GM12878 (cell line): ENCODE measurements at regions not wholly inside any gene's neighbourhood (a gene's known extent, or its start where the extent isn't known, plus 50 kb on each side); places are given as distances from the start of the nearest gene placed in this dataset.

Experiments
- CTCF ChIP-seq, 3 experiments: IDR thresholded peaks in 2 of 3; conservative IDR thresholded peaks in 1 of 3; 2 replicates each; pipeline ENCODE4 v1.5.1; 2011; ENCODE audit warnings: low read depth in 3 of 3, low read length in 3 of 3, mild to moderate bottlenecking in 3 of 3, control low read depth in 2 of 3, moderate library complexity in 2 of 3, inconsistent platforms in 1 of 3, mixed read lengths in 1 of 3; ENCODE audit not compliant: control insufficient read depth in 2 of 3, insufficient read depth in 1 of 3; ENCODE audit errors: extremely low read depth in 1 of 3
- EZH2 ChIP-seq: IDR thresholded peaks from 2 replicates; pipeline ENCODE4 v1.6.1; 2012; ENCODE audit warnings: low read depth, mild to moderate bottlenecking, control low read depth, inconsistent platforms, low read length, borderline replicate concordance; ENCODE audit not compliant: control insufficient read depth
- MTA2 ChIP-seq: fragments of 450-650 bp; IDR thresholded peaks from 2 replicates; pipeline ENCODE4 v1.6.1; 2016; ENCODE audit warnings: low read depth, mild to moderate bottlenecking, moderate library complexity
- REST ChIP-seq: IDR thresholded peaks from 2 replicates; pipeline ENCODE4 v1.6.1; 2012; ENCODE audit warnings: mild to moderate bottlenecking, low read depth, low read length

- TF ChIP-seq EZH2 (no peak), CTCF (IDR thresholded peaks at IDR 0.05 in 2 of 3, conservative IDR thresholded peaks at IDR 0.05 in 1 of 3; ENCODE audit: control insufficient read depth in 2 of 3, extremely low read depth in 1 of 3, insufficient read depth in 1 of 3, low read depth in 3 of 3, low read length in 3 of 3) (no peak), REST (no peak), MTA2 (no peak)
Observed at GRCh38 chr11:106475181-106475580, 397.7 kb downstream of the AASDHPPT start.
